B cell (primary cell): ENCODE measurements at regions not wholly inside any gene's neighbourhood (a gene's known extent, or its start where the extent isn't known, plus 50 kb on each side); places are given as distances from the start of the nearest gene placed in this dataset.

Source experiments
- EZH2 ChIP-seq: IDR thresholded peaks from 2 replicates; pipeline ENCODE4 v1.6.1; 2012; ENCODE audit warnings: borderline replicate concordance, low read depth, mild to moderate bottlenecking, moderate library complexity, low read length; ENCODE audit not compliant: insufficient read depth, poor library complexity, severe bottlenecking
- TF ChIP-seq, protein P1 (sequence below): fragments of 200-600 bp; IDR thresholded peaks from one replicate; pipeline ENCODE4 v1.8.0; 2022; ENCODE audit warnings: antibody characterized with exemption, mild to moderate bottlenecking

DNA sequence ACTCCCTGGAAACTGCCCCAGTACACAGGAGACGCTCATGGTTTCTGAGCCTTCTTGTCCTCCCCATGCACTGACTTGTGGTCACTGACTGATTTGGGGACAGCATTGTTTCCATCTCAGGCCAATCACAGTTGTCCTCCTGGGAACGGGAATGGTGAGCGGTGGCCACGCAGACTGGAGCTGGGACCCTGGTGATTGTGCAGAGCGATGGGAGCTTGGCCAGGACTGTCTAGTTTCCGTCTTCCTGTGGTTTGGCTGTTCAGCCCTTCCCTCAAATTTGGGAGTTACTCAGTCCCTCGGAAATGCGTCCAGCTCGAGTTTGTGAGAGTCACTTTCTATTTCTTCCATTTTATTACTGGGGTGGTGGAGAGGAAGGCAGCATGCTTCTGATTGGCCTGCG is 250.9 kb downstream of the ACTR3B start:
- TF ChIP-seq, protein P1, sequence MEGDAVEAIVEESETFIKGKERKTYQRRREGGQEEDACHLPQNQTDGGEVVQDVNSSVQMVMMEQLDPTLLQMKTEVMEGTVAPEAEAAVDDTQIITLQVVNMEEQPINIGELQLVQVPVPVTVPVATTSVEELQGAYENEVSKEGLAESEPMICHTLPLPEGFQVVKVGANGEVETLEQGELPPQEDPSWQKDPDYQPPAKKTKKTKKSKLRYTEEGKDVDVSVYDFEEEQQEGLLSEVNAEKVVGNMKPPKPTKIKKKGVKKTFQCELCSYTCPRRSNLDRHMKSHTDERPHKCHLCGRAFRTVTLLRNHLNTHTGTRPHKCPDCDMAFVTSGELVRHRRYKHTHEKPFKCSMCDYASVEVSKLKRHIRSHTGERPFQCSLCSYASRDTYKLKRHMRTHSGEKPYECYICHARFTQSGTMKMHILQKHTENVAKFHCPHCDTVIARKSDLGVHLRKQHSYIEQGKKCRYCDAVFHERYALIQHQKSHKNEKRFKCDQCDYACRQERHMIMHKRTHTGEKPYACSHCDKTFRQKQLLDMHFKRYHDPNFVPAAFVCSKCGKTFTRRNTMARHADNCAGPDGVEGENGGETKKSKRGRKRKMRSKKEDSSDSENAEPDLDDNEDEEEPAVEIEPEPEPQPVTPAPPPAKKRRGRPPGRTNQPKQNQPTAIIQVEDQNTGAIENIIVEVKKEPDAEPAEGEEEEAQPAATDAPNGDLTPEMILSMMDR: no peak
- no peak for TF ChIP-seq EZH2
